Posterior cingulate gyrus (tissue), 11 donors: ENCODE measurements at regions not wholly inside any gene's neighbourhood (a gene's known extent, or its start where the extent isn't known, plus 50 kb on each side); places are given as distances from the start of the nearest gene placed in this dataset.
A peak's percentile ranks its signal among the peaks of the same experiment; 100 is the strongest.

Experiments used
- DNase-seq, 10 donors: peaks; one replicate each; pipeline versions ENCODE4 v3.0.0 to v3.0.0-alpha.2; 2020 to 2021; ENCODE audit warnings: mixed read lengths in 3 of 10
- intact Hi-C: fragments of 100-400 bp; cut with DNase I; formaldehyde crosslinking; loops from one replicate; pipeline ENCODE4 v1.15.1; 2023

GRCh38 chr16:85313526-85314301 is 201.4 kb upstream of the CIBAR2 start:
- peak in 2 of 10 donors; percentile 45 to 89 for DNase-seq
- intact Hi-C loops = no loop called here

DNA sequence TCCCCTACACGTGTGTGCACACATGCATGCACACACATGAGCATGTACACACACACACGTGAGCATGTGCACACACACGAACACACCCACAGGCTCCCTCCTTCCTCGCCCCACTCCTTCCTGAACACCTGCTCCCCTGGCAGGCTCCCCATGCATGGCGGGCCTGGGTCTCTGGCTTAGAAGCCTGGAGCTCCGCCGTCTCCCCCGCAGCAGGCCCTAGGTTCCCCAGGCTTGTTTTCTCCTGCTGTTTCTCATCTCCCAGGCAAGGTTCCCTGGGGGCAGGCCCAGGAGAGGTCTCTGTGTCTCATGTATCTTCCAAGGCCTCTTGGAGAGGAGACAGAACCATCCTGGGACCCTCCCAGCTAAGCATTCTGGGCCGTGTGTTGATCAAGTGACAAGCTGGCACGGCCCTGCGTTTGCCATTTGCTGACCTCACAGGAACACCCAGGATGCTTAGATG is 202.3 kb upstream of the CIBAR2 start:
- intact Hi-C loops = no loop called here
- DNase-seq = no peak

DNA sequence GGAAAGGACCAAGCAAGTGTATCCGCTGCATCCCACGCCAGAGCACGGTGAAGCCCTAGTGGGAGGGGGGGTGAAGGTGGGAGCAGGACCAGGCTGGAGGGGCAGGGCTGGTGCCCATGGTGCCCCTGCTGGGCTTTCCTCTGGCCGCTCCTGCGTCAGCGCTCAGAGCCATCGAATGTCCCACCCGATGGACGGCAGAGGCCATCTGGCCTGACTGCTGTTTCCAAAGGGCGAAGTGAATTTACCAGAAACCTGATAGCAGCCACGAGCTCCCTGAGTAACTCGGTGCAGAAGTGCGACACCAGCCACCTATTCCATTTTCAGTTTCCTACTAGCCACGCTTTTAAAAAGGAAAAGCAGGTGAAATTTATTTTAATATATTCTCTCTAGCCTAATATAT is 203.6 kb upstream of the CIBAR2 start:
- DNase-seq = no peak
- intact Hi-C loops = no loop called here

DNA sequence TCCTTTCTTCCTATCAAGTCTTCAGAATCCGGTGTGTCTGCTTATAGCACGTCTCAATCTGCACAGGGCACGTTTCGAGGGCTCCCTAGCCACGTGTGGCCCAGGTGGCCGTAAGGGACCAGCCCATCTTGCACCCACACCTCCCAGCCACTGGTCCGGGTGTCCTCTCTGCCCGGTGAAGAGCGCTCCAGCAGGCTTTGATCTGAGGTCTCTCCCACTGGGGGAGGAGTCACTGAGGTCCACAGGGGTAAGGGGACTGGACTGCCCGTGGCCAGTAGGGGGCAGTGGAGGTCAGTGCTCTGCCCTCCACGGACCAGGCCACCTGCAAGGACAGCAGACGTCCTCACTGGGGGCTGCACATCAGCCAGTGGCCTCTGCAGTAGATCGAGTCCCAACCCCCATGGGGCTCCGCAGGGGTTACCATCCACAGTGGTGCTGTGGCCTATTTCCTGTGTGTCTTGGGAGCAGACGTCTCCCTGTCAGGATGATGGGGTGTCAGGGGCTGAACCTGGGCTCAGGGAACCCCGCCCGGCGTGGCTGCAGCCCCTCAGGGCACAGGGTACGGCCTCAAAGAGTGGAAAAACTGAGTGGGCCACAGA is 204.1 kb upstream of the CIBAR2 start:
- intact Hi-C loops = no loop called here
- DNase-seq = peak in 7 of 10 donors; percentile 47 to 93 (median 63)

DNA sequence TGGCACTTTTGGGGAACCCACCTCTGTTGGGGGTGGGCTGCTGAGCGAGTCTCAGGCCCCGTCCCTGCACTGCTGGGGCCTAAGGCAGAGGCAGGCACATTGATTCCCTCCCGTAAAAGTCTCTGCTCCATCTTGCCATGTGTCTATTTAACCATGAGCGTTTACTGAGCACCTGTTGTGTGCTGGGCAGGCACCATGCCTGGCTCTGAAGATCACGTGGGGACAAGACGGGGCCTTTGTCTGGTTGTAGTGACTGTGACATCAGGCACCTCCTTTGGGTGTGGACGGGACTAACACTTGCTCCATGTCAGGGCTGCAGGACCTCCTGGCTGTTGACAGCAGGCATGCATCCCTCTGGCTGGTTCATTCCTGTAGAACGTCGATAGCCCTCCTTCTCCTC is 204.7 kb upstream of the CIBAR2 start:
- intact Hi-C loops = no loop called here
- no peak for DNase-seq

- intact Hi-C loops = no loop called here
- no peak for DNase-seq
Observed at GRCh38 chr16:85317704-85318103, 205.4 kb upstream of the CIBAR2 start.

DNA sequence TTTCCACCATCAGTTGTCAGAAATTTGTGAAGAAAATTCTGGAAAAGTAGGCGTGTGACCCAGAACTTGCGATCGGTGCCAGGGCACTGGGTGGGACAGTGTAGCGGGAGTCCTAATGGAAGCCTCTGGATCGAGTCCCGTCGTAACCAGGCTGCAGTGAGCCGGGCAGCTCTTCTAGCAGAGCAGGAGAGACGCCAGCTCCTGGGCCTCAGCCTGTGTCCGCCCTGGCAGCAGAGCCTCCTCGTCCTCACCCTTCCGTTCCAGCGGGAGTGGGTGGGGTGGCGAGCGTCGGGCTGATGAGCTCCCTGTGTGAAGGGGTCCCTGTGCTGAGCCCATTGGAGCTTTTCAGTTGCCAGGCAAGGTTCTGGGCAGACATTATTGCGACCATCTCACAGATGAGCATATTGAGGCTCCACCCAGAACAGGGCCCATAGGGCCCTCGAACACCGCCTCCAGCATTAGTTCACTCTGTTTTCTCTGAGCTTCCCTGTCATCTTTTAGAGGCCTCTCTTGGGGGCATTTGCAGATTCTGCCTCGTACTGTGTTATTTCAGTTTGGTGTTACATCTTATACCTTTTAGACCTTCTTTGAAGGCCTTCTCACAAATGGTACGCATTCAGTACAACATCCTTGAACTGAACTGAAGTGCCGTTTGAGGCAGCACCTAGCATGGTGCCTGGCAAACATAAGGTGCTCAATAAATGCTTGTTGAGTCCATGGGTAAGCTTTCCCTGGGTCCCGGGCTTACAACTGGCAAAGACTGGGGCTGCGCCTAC is 207.1 kb upstream of the CIBAR2 start:
- no peak for DNase-seq
- intact Hi-C loops = no loop called here

DNA sequence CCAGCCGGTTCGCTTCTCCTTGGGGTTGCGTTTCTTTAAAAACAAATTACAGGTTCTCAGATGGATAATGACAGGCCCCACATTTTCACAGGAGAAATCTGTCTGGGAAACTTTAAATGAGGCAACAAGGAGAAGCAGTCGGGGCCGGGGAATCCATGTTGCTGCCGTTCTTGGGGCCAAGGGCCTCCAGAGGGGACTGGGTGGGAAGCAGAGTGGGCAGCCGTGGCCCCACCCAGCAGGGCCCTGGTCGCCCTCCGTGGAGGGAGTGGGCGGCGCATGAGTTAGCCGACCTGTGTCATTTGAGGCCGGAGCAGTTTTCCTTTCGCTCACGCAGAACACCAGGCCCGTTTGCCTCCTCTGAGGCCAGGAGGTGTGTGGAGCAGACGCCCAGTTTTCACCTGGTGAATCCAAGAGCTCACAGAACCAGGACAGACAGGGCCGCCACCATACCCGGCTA is 207.7 kb upstream of the CIBAR2 start:
- no peak for DNase-seq
- intact Hi-C loops = no loop called here

DNA sequence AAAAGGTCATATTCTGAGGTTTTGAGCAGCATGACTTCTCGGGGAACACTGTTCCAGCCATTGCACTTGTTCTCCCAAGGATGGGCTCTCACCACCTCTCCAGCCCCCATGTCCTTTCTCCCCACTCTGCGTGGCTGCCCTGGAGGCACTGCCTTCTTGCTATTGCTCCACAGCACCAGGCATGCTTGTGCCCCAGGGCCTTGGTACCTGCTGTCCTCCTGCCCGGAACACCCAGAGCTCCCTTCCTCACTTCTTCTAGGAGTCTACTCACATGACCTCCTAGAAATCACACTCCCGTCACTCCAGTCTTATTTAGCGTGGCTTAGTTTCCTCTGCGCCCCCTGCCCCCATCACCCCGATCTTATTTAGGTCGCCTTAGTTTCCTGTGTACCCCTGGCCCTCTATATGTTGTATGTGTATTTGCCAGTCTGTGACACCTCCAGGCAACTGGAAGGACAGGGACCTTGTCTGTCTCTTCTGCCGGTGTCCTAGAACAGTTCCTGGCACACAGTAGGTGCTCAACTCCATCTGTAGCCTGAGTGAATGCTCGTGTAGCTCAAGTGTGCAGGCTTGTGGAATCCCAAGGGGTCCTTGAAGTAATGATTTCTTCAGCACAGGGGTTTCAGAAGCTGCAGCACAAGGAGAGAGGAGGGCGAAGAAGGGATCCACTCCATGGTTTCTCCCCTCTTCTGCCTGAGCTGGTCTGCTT is 208.6 kb upstream of the CIBAR2 start:
- intact Hi-C loops = no loop called here
- DNase-seq = no peak

DNA sequence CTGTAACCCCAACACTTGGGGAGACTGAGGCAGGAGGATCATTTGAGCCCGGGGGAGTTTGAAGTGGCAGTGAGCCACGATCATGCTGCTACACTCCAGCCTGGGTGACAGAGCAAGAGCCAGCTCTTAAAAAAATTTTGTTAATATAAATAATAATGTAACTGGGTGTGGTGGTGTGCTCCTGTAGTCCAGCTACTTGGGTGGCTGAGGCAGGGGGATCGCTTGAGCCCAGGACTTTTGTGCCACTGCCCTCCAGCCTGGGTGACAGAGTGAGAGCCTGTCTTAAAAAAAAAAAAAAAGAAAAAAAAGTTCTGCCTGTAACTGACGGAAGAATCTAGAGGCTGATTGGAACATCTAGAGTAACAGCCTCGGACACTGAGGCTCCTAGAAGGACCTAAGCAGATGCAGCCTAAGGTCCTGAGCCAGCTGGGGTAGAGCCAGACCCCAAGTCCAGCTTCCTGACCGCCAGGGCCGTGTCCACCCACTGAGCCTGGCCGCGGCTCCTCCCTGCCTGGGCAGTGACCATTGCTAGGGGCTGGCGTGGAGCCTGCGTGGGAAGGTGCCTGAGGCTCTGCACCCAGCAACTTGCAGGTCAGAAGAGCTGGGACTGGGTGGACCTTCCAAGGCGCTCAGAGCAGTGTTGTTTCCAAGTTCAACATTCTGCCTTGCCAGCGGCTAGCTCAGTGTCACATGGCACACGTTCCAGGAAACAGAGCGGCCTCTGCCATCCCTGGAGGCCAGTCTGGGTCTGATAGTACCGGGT is 209.4 kb upstream of the CIBAR2 start:
- intact Hi-C loops = no loop called here
- peak; percentile 55 to 97 (median 78) for DNase-seq

- intact Hi-C loops = no loop called here
- no peak for DNase-seq
Observed at GRCh38 chr16:85323230-85323960, 211.1 kb upstream of the CIBAR2 start.

GRCh38 chr16:85323961-85324253 is 211.6 kb upstream of the CIBAR2 start:
- intact Hi-C loops = no loop called here
- DNase-seq = no peak

DNA sequence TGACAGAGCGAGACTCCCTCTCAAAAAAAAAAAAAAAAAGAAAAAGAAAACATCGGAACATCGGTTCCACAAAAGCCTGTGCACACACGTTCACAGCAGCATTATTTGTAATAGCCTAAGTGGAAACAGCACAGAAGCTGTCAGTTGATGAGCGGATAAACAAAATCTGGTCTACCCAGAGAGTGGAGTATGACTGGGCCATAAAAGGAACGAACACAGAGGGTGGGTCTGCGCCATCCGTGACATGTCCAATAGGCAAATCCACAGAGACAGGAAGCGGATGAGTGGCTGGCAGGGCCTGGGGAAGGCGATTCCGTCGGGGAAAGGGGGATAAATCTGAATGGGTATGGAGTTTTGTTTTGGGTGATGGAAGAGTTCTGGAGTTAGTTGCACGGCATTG is 212.2 kb upstream of the CIBAR2 start:
- no peak for DNase-seq
- intact Hi-C loops = no loop called here

DNA sequence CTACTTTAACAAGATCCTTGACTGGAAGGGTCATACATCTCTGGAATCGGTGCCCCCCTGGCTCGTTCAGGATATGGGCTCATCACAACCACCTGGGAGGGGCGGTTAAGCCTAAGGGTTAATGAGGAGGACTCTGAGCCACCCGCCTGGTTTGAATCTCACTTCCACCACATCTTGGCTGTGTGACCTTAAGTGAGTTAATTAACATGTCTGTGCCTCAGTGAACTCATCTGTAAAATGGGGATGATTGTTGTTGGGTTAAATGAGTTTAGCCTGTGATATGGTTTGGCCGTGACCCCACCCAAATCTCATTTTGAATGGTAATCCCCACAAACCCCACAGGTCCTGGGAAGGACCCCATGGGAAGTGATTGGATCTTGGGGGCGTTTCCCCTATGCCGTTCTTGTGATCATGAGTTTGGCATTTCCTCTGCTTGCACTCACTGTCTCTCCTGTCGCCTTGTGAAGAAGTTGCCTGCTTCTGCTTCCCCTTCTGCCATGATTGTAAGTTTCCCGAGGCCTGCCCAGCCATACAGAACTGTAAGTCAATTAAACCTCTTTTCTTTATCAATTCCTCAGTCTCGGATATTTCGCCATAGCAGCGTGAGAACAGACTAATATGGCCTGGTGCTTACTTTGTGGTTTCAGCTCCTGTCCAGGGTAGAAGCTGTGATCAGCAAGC is 214.0 kb upstream of the CIBAR2 start:
- intact Hi-C loops = no loop called here
- DNase-seq = no peak

DNA sequence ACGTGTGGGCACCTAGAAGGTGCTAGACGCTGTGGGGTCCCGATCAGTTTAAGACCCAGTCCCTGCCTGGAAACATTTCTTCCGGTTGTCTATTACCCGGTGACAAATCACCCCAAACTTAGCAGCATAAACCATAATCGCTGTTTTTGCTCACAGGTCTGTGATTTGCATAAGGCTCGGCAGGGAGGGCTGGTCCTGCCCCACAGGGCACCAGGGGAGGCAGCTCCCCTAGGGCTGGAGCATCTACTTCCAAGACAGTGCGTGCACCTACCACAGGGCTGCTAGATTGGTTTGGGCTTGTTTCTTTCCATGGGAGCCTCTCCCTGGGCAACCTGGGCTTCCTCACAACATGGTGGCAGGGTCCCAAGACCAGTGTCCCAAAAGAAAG is 214.5 kb upstream of the CIBAR2 start:
- DNase-seq = no peak
- intact Hi-C loops = no loop called here

DNA sequence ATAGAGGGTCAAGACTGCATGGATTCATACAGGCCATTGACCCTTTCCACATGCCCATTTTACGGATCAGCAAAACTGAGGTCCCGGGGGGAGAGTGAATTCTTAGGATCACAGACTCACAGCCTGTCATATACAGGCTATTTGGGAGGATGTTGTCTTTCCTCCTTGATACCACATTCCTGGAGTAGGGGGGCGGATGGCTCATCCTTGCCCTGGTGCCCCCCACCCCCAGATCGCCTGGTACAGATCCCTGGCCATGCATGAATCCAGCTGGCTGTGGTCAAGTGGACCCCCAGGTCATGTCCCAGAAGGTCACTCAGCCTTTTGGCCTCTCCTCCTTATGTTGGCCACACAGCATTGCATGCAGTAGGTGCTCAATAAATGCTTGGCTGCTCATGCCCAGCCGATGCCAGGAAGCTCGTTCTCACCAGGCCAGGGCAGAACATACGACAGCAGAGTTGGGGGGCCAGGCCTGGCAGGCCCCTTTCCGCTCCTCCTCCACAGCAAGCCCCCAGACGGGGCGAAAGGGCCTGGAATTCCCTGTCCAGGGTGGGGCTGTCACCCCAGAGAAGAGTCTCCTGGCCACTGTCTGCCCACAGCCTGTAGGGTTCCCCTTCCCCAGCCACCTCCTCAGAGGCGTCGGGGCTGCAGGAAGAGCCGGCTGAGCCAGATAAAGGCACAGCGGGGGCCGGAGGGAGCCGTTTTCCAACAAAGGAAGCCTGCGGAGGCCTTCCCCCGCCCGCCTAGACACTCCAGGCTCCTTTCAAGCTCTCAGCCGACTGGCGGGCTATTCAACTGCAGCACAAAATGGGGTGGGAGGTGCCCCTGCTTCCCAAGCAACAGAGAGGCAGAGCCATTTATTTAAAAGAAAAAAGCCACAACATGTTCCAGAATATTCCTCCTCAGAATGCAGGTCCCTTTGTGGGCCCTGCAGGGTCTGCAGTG is 215.7 kb upstream of the CIBAR2 start:
- intact Hi-C loops = no loop called here
- DNase-seq = peak in 7 of 10 donors; percentile 32 to 91 (median 64)

GRCh38 chr16:85328676-85329058 is 216.4 kb upstream of the CIBAR2 start:
- no peak for DNase-seq
- intact Hi-C loops = no loop called here
